Karpas-422 (cell line): ENCODE measurements at regions not wholly inside any gene's neighbourhood (a gene's known extent, or its start where the extent isn't known, plus 50 kb on each side); places are given as distances from the start of the nearest gene placed in this dataset.

ENCODE experiments used
- DNase-seq: peaks from one replicate; pipeline ENCODE4 v3.0.0-alpha.2; 2015
- H2AFZ ChIP-seq: fragments of 200-600 bp; sonication (generic); 2 replicates; pipeline ENCODE4 v1.6.1; 2014; ENCODE audit warnings: antibody characterized with exemption, low read length, mixed read lengths
- H3K27ac ChIP-seq: fragments of 200-600 bp; sonication (generic); 2 replicates; pipeline ENCODE4 v1.5.1; 2014; ENCODE audit warnings: mild to moderate bottlenecking, low read length, moderate library complexity
- H3K27me3 ChIP-seq: fragments of 200-600 bp; sonication (generic); 2 replicates; pipeline ENCODE4 v1.6.1; 2014; ENCODE audit warnings: low read length, mixed read lengths
- H3K36me3 ChIP-seq: fragments of 200-600 bp; sonication (generic); 2 replicates; pipeline ENCODE4 v1.6.1; 2014; ENCODE audit warnings: low read length, mixed read lengths; ENCODE audit not compliant: insufficient read depth
- H3K4me1 ChIP-seq: fragments of 200-600 bp; sonication (generic); 2 replicates; pipeline ENCODE4 v1.6.1; 2014; ENCODE audit warnings: mild to moderate bottlenecking, low read length, mixed read lengths
- H3K4me2 ChIP-seq: fragments of 200-600 bp; sonication (generic); 2 replicates; pipeline ENCODE4 v1.6.1; 2014; ENCODE audit warnings: low read length, low read depth, mild to moderate bottlenecking; ENCODE audit not compliant: poor library complexity, severe bottlenecking
- H3K4me3 ChIP-seq: fragments of 200-600 bp; sonication (generic); 2 replicates; pipeline ENCODE4 v1.5.1; 2014; ENCODE audit warnings: mild to moderate bottlenecking, antibody characterized with exemption, low read length, mixed read lengths
- H3K79me2 ChIP-seq: fragments of 200-600 bp; sonication (generic); 2 replicates; pipeline ENCODE4 v1.6.1; 2014; ENCODE audit warnings: mild to moderate bottlenecking, low read length, mixed read lengths
- H3K9ac ChIP-seq: fragments of 200-600 bp; sonication (generic); 2 replicates; pipeline ENCODE4 v1.6.0; 2014; ENCODE audit warnings: low read length
- H3K9me2 ChIP-seq: fragments of 200-600 bp; sonication (generic), shearing (Covaris generic); replicated peaks from 2 replicates; pipeline ENCODE4 v1.6.0; 2014; ENCODE audit warnings: mild to moderate bottlenecking, low read length, moderate library complexity; ENCODE audit not compliant: insufficient read depth
- H3K9me3 ChIP-seq: fragments of 300-700, 200-600 bp; sonication (generic); 2 replicates; pipeline ENCODE4 v1.6.1; 2014; ENCODE audit warnings: low read length, mixed read lengths
- H4K20me1 ChIP-seq: fragments of 200-600 bp; sonication (generic); 2 replicates; pipeline ENCODE4 v1.6.1; 2014; ENCODE audit warnings: mild to moderate bottlenecking, antibody characterized with exemption, low read length, low read depth; ENCODE audit not compliant: insufficient read depth

- Histone ChIP-seq H3K27me3 (no peaks in the 10 kb centered on the region), H3K9me3 (no peaks in the 10 kb centered on the region), H3K27ac (no peak overlapping the region), H4K20me1 (no peaks in the 10 kb centered on the region), H3K4me2 (no peak overlapping the region), H3K4me1 (no peaks in the 10 kb centered on the region), H3K9me2 (no peaks in the 10 kb centered on the region), H3K36me3 (no peaks in the 10 kb centered on the region), H3K79me2 (no peaks in the 10 kb centered on the region), H3K9ac (no peak overlapping the region), H3K4me3 (no peak overlapping the region), H2AFZ (no peak overlapping the region)
- no peak for DNase-seq
Observed at GRCh38 chr13:74678308-74678965, 544.2 kb upstream of the KLF12 start.

- H3K79me2 ChIP-seq: no peaks in the 10 kb centered on the region
- no peaks in the 10 kb centered on the region for H3K36me3 ChIP-seq
- no peaks in the 10 kb centered on the region for H3K4me1 ChIP-seq
Observed at GRCh38 chr13:74675972-74676371, 541.8 kb upstream of the KLF12 start.

GRCh38 chr13:74675182-74675581 lies 541.0 kb upstream of the KLF12 start:
- no peak overlapping the region for H3K4me3 ChIP-seq
- no peak overlapping the region for H3K27ac ChIP-seq
- H2AFZ ChIP-seq: no peak overlapping the region

More at GRCh38 chr13:74675972-74676371, 541.8 kb upstream of the KLF12 start:
- Histone ChIP-seq H3K9me2 (no peaks in the 10 kb centered on the region), H3K9ac (no peak overlapping the region), H3K27ac (no peak overlapping the region), H4K20me1 (no peaks in the 10 kb centered on the region), H2AFZ (no peak overlapping the region), H3K4me3 (no peak overlapping the region), H3K4me2 (no peak overlapping the region), H3K9me3 (no peaks in the 10 kb centered on the region), H3K27me3 (no peaks in the 10 kb centered on the region)
- no peak for DNase-seq

GRCh38 chr13:74674720-74675119 lies 540.5 kb upstream of the KLF12 start:
- Histone ChIP-seq H3K4me2 (no peak overlapping the region), H3K9ac (no peak overlapping the region), H3K4me1 (no peaks in the 10 kb centered on the region), H3K36me3 (no peaks in the 10 kb centered on the region), H3K9me2 (no peaks in the 10 kb centered on the region), H3K4me3 (no peak overlapping the region), H4K20me1 (no peaks in the 10 kb centered on the region), H3K9me3 (no peaks in the 10 kb centered on the region), H3K27me3 (no peaks in the 10 kb centered on the region), H3K79me2 (no peaks in the 10 kb centered on the region), H3K27ac (no peak overlapping the region), H2AFZ (no peak overlapping the region)
- no peak for DNase-seq

More at GRCh38 chr13:74675182-74675581, 541.0 kb upstream of the KLF12 start:
- DNase-seq: no peak
- Histone ChIP-seq H4K20me1 (no peaks in the 10 kb centered on the region), H3K36me3 (no peaks in the 10 kb centered on the region), H3K9ac (no peak overlapping the region), H3K4me1 (no peaks in the 10 kb centered on the region), H3K9me2 (no peaks in the 10 kb centered on the region), H3K9me3 (no peaks in the 10 kb centered on the region), H3K4me2 (no peak overlapping the region), H3K79me2 (no peaks in the 10 kb centered on the region), H3K27me3 (no peaks in the 10 kb centered on the region)

GRCh38 chr13:74669149-74669548 lies 534.9 kb upstream of the KLF12 start:
- H3K79me2 ChIP-seq: no peaks in the 10 kb centered on the region
- H4K20me1 ChIP-seq: no peaks in the 10 kb centered on the region
- no peak overlapping the region for H3K4me3 ChIP-seq
- no peak overlapping the region for H3K4me2 ChIP-seq
- H3K9me3 ChIP-seq: no peaks in the 10 kb centered on the region
- H3K36me3 ChIP-seq: no peaks in the 10 kb centered on the region
- no peak overlapping the region for H2AFZ ChIP-seq
- H3K9me2 ChIP-seq: no peaks in the 10 kb centered on the region
- H3K27me3 ChIP-seq: no peaks in the 10 kb centered on the region
- H3K27ac ChIP-seq: no peak overlapping the region
- DNase-seq: no peak
- no peak overlapping the region for H3K9ac ChIP-seq
- no peaks in the 10 kb centered on the region for H3K4me1 ChIP-seq

- Histone ChIP-seq H3K4me3 (no peak overlapping the region), H4K20me1 (no peaks in the 10 kb centered on the region), H2AFZ (no peak overlapping the region), H3K27ac (no peak overlapping the region), H3K27me3 (no peaks in the 10 kb centered on the region), H3K9me3 (no peaks in the 10 kb centered on the region), H3K9ac (no peak overlapping the region), H3K4me1 (no peaks in the 10 kb centered on the region), H3K4me2 (no peak overlapping the region), H3K9me2 (no peaks in the 10 kb centered on the region), H3K36me3 (no peaks in the 10 kb centered on the region), H3K79me2 (no peaks in the 10 kb centered on the region)
- DNase-seq: no peak
Observed at GRCh38 chr13:74667656-74668203, 533.5 kb upstream of the KLF12 start.

GRCh38 chr13:74662905-74663304 lies 528.7 kb upstream of the KLF12 start:
- H3K9me2 ChIP-seq: no peaks in the 10 kb centered on the region
- no peak overlapping the region for H3K4me3 ChIP-seq
- DNase-seq: no peak
- no peaks in the 10 kb centered on the region for H3K79me2 ChIP-seq
- no peaks in the 10 kb centered on the region for H3K9me3 ChIP-seq
- H3K9ac ChIP-seq: no peak overlapping the region
- H3K27ac ChIP-seq: no peak overlapping the region
- no peaks in the 10 kb centered on the region for H3K36me3 ChIP-seq
- H3K4me1 ChIP-seq: no peaks in the 10 kb centered on the region
- H4K20me1 ChIP-seq: no peaks in the 10 kb centered on the region
- no peaks in the 10 kb centered on the region for H3K27me3 ChIP-seq
- H3K4me2 ChIP-seq: no peak overlapping the region
- no peak overlapping the region for H2AFZ ChIP-seq

- Histone ChIP-seq H3K79me2 (no peaks in the 10 kb centered on the region), H3K4me1 (no peaks in the 10 kb centered on the region), H3K4me3 (no peak overlapping the region), H4K20me1 (no peaks in the 10 kb centered on the region), H3K9me2 (no peaks in the 10 kb centered on the region), H3K9me3 (no peaks in the 10 kb centered on the region), H3K9ac (no peak overlapping the region), H3K27me3 (no peaks in the 10 kb centered on the region), H2AFZ (no peak overlapping the region), H3K36me3 (no peaks in the 10 kb centered on the region), H3K4me2 (no peak overlapping the region), H3K27ac (no peak overlapping the region)
- DNase-seq: no peak
Observed at GRCh38 chr13:74661851-74662250, 527.6 kb upstream of the KLF12 start.
